Skeletal muscle cell (primary cell): ENCODE measurements at regions not wholly inside any gene's neighbourhood (a gene's known extent, or its start where the extent isn't known, plus 50 kb on each side); places are given as distances from the start of the nearest gene placed in this dataset.

Experiments
- DNase-seq: peaks from one replicate; pipeline ENCODE4 v3.0.0-alpha.2; 2010; ENCODE audit warnings: low read depth
- H3K4me3 ChIP-seq: 2 replicates; pipeline ENCODE4 v1.5.1; 2011; ENCODE audit warnings: low read depth, mild to moderate bottlenecking, control low read depth, low read length, moderate library complexity

DNA sequence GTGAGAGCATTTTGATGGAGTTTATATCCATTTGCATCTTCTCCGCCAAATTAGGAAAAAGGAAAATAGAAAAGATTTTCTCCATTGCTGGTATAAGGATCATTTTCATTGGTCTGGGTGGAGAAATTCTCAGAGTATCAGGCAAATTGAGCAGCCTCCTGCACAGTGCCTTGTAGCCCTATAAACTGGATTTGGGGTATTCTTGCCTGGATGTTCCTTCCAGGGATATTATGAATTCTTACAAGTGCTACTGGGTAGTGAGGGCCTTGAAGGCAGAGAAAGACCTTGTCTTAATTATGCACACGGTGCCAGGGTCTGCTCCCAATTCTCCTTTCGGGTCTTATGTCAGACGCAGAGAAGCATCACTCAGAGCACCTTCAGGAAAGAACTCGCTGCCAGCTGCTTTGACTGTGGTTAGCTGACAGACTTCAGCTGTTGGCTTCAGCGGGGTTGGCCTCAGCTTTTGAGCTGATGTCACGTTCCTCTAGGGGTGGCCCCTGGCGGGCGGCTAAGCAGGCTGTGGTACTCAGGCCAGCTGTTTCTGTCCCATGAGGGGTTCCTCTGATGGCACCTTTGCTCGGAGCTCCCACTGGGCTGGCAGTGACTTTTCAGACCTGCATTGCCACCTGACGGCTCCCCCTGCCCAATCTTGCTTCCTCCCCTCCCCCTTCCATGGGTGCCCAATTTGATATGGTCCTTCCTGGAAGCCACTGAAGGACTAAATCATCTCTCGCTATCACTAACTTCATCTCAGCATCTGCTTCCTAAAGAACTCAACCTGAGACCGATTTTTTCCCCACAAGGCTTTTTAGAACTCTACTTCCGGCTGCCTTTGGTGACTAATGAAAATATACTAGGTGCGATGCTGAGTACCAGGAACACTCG, 519.5 kb downstream of the BCOR start:
- DNase-seq: peak; percentile 9
- H3K4me3 ChIP-seq: no peak overlapping the region

DNA sequence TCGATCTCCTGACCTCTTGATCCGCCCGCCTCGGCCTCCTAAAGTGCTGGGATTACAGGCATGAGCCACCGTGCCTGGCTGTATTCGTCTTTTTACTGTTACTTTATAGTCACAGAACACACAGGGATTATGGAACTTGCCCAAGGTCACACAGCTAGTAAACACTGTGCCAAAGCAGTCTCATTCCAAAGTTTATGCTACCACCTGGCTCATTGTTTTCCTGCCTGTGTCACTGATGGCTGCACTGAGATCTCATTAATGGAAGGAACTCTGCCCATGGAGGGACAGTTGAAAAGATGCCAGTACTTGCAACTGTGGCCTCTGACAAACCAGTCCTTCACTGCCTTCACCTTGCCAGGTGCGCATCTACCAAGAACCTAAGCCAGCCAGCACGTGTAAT, 517.7 kb downstream of the BCOR start:
- no peak for DNase-seq
- H3K4me3 ChIP-seq: no peak overlapping the region

DNA sequence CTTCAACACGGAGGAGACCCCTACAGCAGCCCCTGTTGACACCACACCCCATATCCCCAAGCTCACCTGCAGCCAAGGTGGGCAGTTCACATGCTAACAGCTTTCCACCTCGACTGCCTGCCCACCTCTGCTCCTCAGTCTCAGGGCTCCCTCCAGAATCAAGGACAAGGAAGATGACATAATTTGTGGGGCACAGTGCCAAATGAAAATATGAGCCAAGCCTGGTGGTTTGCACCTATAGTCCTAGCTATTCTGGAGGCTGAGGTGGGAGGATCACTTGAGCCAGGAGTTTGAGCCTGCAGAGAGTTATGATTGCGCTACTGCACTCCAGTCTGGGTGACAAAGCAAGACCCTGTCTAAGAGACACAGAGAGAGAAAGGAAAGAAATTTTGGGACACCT, 516.3 kb downstream of the BCOR start:
- DNase-seq: no peak
- no peak overlapping the region for H3K4me3 ChIP-seq

DNA sequence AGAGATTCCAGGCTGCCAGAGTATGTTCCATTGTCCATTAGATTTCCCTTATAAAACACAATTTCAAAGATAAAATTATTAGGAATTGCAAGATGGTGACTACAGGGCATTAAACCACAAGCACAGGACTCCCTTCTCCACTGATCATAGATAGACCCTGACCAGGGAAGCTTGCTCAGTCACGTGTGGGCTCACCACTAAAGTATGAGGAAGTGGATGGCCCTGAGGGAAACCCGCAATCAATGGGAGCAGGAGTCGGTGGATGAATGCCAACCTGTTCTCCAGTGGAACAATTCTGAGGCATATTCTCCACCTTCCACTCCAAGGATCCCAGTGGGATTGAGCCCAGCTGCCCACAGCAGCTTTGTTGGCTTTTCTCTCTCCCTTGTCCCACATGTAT, 515.7 kb downstream of the BCOR start:
- DNase-seq: no peak
- H3K4me3 ChIP-seq: no peak overlapping the region

DNA sequence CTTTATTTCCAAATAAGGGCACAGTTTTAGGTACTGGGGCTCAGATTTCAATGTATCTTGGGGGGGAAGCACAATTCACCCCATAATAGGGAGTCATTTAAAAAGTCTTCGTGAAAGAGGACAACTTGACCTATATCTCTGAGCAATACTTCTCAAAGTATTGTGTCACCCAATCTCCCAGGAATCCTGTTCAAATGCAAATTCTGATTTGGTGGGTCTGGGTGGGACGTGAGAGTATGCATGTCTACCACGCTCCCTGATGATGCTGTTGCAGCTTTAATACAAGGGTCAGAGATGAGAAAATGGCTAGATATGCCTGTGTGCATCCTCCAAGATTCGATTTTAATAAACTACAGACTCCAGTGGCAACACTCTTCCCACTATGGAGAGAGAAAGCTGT, 514.8 kb downstream of the BCOR start:
- no peak for DNase-seq
- no peak overlapping the region for H3K4me3 ChIP-seq

DNA sequence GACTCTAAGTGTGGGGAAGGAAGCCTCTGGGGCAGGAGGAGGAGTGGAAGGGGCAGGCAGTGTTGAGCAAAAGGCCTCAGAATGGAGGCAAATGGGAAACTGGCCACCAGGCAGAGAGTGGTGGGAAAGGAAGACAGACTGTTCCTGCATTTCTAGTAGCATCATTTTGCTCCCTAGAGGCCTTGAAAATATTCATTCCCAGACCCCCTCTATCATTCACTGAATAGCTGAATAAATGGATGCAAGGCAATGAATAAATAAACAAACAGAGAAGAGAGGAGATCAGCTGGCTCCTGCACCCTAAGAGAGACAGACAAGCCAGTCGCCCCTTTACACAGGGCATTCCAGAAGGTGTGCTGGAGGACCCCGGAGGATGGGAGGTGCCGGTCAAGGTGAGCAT, 511.9 kb downstream of the BCOR start:
- no peak overlapping the region for H3K4me3 ChIP-seq
- DNase-seq: no peak

- no peak for DNase-seq
Measured at GRCh38 chrX:39586359-39586758, 511.4 kb downstream of the BCOR start.

DNA sequence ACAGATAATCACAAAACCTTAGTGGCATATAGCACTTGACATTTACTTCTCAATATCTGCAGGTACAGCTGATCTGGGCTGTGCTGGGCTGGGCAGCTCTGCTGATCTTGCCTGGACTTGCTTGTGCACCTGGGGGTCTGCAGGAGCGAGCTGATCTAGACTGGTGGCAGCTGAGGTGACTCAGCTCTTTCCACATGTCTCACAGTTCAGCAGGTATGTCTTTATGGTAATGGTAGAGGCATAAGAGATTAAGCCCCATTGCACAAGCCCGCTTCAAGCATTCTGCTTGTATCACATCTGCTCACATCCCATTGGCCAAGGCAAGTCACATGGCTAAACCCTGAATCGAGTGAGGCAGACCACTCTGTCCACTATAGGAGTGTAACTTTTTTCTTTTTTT, 506.7 kb downstream of the BCOR start:
- H3K4me3 ChIP-seq: no peak overlapping the region
- DNase-seq: no peak

More at GRCh38 chrX:39586359-39586758, 511.4 kb downstream of the BCOR start:
- no peak overlapping the region for H3K4me3 ChIP-seq

DNA sequence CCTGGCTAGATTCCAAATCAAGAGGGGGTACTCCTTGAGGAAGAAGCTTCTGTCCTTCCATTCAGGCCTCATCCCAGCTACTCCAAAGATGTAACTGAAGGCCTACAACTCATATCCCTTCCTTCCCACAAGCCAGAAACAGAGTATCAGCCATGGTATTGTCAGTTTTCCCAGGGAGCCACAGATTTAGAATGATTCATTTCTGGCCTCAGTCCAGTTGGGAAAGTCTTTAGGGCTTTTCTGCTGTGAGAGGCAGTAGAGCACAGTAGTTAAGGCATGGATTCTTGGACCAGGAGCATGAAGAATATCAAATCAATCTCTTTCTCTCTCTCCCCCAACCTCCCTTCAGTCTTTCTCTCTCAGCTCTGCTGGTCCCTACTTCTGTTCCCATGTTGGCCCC, 505.0 kb downstream of the BCOR start:
- no peak overlapping the region for H3K4me3 ChIP-seq
- no peak for DNase-seq

DNA sequence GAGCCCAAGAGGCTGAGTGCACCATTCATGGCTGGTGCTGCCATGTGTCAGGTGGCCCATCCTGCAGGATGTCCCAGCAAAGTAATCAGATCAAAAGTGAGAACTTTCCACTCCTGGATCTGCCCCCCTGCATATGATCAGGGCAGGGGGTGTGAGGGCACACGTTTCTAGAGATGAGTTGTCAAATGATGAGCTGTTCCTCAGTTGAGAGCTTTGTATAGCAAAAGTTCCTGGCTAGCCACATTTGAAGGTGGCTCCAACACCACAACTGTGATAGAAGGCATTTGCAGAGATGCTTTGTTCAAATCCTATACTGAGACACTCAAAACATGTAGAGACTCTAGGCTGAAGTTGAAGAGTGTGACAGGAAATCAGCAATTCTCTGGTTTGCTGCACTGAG, 501.8 kb downstream of the BCOR start:
- H3K4me3 ChIP-seq: no peak overlapping the region

GRCh38 chrX:39596437-39596836, 501.3 kb downstream of the BCOR start:
- no peak for DNase-seq
- H3K4me3 ChIP-seq: no peak overlapping the region

More for the DNA sequence above, 501.8 kb downstream of the BCOR start:
- DNase-seq: no peak

- no peak for DNase-seq
- no peak overlapping the region for H3K4me3 ChIP-seq
Measured at GRCh38 chrX:39599339-39599738, 498.4 kb downstream of the BCOR start.

GRCh38 chrX:39600222-39600621, 497.5 kb downstream of the BCOR start:
- H3K4me3 ChIP-seq: no peak overlapping the region
- DNase-seq: no peak

GRCh38 chrX:39601231-39602177, 496.3 kb downstream of the BCOR start:
- no peak overlapping the region for H3K4me3 ChIP-seq
- no peak for DNase-seq

DNA sequence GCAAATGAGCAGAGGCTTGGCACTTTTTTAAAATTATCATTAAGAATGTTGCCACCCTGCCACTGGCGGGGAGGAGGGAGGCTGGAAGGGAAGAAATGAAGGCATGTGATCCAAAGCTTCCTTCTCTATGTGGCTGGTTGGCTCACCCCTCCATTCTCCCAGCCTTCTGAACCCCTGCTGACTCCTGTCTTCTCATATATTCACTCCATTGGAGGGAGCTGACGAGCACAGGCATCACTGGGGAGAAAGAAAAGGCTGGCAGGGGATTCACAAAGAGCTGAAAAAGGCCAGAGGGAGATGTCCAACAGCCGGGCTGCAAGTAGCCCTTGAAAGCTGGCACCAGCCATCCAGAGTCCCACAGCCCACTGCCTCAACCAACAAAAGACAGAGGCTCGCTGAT, 495.6 kb downstream of the BCOR start:
- DNase-seq: no peak
- no peak overlapping the region for H3K4me3 ChIP-seq

DNA sequence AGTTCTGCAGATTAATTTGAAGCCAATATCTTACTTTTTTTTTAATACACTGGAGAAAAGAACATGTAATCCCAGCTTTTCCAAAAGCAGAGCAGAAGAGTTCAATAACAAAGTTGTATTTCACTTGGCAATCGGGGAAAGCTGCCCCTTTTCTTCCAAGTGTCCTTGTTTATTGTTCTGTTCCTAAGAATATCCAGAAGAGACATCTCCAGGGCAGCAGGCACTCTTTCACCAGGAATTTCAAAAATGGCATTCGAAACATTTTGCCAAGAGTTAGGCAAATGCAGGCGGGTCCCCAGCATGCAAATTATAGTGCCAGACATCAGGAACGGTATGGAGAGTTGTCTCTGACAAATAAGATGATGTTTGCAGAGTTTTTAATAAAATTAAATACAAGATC, 494.5 kb downstream of the BCOR start:
- no peak overlapping the region for H3K4me3 ChIP-seq
- no peak for DNase-seq

DNA sequence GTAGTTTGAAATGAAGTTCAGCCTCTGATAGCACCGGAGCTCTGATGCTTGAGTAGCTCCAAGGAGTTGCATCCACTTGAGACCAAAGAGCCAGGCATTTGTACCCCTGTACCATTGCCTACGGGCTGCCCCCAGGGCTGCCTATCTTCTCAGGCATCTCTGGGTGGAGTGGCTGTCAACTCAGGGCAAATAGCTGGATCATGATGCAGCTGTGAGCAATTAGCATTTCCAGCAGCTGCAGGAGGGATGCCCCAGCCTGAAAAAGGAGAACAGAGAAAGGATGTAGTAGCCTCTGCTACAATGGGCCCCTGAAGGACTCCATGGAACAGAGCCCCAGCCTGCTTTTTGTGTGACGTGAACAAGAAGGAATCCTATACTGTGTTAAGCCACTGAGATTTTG, 492.6 kb downstream of the BCOR start:
- no peak overlapping the region for H3K4me3 ChIP-seq
- DNase-seq: no peak

GRCh38 chrX:39605866-39606265, 491.9 kb downstream of the BCOR start:
- H3K4me3 ChIP-seq: no peak overlapping the region
- DNase-seq: no peak

- DNase-seq: no peak
- H3K4me3 ChIP-seq: no peak overlapping the region
Measured at GRCh38 chrX:39609941-39610340, 487.8 kb downstream of the BCOR start.

DNA sequence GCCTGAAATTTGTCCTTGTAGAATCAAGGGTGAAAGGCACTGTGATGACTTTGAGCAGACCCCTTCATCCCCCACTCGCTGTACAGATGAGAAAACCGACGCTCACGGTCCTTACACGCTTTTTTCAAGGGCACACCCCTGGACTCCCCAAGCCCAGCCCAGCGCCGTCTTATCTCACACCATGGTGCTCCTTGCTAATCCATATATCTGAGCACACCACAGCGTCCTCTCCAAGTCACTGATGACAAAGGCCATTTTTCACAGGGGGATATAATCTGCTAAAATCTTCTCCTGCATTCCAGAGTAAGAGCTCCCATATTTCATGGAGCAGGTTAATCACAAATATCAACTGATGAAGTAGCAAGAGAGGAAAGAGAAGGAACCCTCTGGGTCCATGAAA, 486.3 kb downstream of the BCOR start:
- no peak for DNase-seq
- H3K4me3 ChIP-seq: no peak overlapping the region
